ENCODE measurements at regions not wholly inside any gene's neighbourhood (a gene's known extent, or its start where the extent isn't known, plus 50 kb on each side); places are given as distances from the start of the nearest gene placed in this dataset.

DNA sequence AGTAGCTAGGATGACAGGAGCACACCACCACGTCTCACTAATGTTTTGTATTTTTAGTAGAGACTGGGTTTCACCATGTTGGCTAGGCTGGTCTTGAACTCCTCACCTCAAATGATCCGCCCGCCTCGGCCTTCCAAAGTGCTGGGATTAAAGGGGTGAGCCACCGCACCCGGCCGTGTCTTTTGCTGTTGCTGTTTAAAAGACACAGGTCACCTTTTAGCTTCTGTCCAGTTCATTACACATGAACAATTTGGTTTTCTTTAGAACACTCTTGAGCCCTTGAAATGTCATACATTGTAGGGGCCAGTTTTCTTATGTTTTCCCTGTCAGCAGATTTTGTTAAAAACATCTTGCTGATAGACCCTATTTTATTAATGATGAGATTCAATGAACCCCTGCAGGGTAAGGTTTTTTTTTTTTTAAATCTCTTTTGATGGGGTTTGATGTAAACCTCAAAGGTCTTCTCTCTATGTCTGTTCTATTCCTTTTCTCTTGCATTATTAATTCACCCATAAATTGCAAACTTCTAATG, 61.0 kb upstream of the AGPS start:
- Histone ChIP-seq H3K4me2 (ENCODE audit: low read length) (no peak overlapping the region), H4K20me1 (ENCODE audit: control insufficient read depth, insufficient read depth, low read depth, low read length) (no peaks in the 10 kb centered on the region), H3K9me2 (replicated peaks; ENCODE audit: control insufficient read depth, low read length) (no peaks in the 10 kb centered on the region), H3K27ac (ENCODE audit: low read depth, low read length) (no peak overlapping the region), H3K79me2 (ENCODE audit: control insufficient read depth, low read length) (no peaks in the 10 kb centered on the region), H3K4me3 (ENCODE audit: low read length) (no peak overlapping the region), H3K9me3 (ENCODE audit: control insufficient read depth, insufficient read depth, low read length) (no peaks in the 10 kb centered on the region), H3K36me3 (ENCODE audit: control insufficient read depth, low read length) (no peaks in the 10 kb centered on the region), H3K4me1 (ENCODE audit: control insufficient read depth, low read length) (peaks cover 9% of the 10 kb centered on the region), H3K27me3 (ENCODE audit: control insufficient read depth, low read length) (peaks cover 3% of the 10 kb centered on the region; the same call in 1 of the 2 replicates), H3F3A (ENCODE audit: control insufficient read depth, insufficient read depth) (peaks cover 4% of the 10 kb centered on the region; the same call in 1 of the 2 replicates)
- TF ChIP-seq EZH2phosphoT487 (IDR thresholded peaks at IDR 0.05; ENCODE audit: borderline replicate concordance, low read length), result no peak
- TF ChIP-seq, protein P1, sequence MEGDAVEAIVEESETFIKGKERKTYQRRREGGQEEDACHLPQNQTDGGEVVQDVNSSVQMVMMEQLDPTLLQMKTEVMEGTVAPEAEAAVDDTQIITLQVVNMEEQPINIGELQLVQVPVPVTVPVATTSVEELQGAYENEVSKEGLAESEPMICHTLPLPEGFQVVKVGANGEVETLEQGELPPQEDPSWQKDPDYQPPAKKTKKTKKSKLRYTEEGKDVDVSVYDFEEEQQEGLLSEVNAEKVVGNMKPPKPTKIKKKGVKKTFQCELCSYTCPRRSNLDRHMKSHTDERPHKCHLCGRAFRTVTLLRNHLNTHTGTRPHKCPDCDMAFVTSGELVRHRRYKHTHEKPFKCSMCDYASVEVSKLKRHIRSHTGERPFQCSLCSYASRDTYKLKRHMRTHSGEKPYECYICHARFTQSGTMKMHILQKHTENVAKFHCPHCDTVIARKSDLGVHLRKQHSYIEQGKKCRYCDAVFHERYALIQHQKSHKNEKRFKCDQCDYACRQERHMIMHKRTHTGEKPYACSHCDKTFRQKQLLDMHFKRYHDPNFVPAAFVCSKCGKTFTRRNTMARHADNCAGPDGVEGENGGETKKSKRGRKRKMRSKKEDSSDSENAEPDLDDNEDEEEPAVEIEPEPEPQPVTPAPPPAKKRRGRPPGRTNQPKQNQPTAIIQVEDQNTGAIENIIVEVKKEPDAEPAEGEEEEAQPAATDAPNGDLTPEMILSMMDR (IDR thresholded peaks at IDR 0.05; ENCODE audit: low read depth, low read length, poor library complexity, severe bottlenecking), result no peak

DNA sequence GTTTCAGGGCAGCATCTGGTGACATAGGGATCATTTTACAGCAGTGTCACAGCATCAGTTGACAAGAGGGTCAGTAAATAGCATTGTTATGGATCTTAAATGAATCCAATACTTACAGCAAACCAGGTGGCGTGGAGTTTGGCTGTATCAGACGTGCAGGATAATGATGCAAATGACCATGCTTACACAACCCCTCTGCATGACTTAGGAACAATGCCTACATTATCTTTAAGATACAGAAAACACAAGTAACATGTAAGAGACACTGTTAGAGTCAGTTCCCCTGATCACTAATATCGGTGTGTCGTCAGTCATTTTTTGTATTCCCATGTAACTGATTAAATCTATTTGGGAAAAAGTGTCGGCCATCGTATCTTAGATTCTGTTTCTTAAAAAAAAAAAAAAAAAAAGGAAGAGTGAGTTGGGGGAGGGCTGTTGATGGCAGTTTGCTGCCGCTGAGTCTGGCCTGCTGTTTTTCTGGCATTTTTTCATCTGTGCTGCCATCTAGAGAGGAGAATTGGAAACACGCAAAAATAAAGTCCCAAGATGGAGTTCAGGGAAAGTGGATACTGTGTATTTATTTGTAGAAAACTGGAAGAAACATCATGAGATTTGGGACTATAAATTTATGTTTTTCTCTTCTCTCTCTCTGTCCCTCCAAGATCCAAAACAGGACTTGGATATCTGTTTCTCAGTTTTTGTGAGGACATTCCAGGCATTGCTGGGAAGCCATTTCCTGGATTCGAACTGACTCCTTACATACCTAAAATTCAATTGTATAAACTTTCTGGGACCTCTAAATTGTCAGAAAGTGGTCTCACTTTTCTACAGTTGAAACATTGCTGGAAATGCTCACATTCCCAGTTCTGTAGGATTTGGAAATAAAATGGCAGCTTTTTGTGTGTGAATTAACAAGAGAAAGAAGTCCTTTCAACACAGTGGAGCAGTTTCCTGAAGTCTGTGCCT, 60.3 kb upstream of the AGPS start:
- Histone ChIP-seq H3K4me3 (ENCODE audit: low read length) (no peak overlapping the region), H3K9me3 (ENCODE audit: control insufficient read depth, insufficient read depth, low read length) (no peaks in the 10 kb centered on the region), H3K4me2 (ENCODE audit: low read length) (peak overlapping the region; percentile 32), H3K36me3 (ENCODE audit: control insufficient read depth, low read length) (no peaks in the 10 kb centered on the region), H3K27ac (ENCODE audit: low read depth, low read length) (no peak overlapping the region), H3K4me1 (ENCODE audit: control insufficient read depth, low read length) (peaks cover 9% of the 10 kb centered on the region), H3K79me2 (ENCODE audit: control insufficient read depth, low read length) (no peaks in the 10 kb centered on the region), H3F3A (ENCODE audit: control insufficient read depth, insufficient read depth) (peaks cover 4% of the 10 kb centered on the region; the same call in 1 of the 2 replicates), H4K20me1 (ENCODE audit: control insufficient read depth, insufficient read depth, low read depth, low read length) (no peaks in the 10 kb centered on the region), H3K9me2 (replicated peaks; ENCODE audit: control insufficient read depth, low read length) (no peaks in the 10 kb centered on the region), H3K27me3 (ENCODE audit: control insufficient read depth, low read length) (no peaks in the 10 kb centered on the region; the same call in 1 of the 2 replicates)
- TF ChIP-seq, protein P1 (IDR thresholded peaks at IDR 0.05; ENCODE audit: low read depth, low read length, poor library complexity, severe bottlenecking), result peak; percentile 65
- TF ChIP-seq EZH2phosphoT487 (IDR thresholded peaks at IDR 0.05; ENCODE audit: borderline replicate concordance, low read length), result no peak

DNA sequence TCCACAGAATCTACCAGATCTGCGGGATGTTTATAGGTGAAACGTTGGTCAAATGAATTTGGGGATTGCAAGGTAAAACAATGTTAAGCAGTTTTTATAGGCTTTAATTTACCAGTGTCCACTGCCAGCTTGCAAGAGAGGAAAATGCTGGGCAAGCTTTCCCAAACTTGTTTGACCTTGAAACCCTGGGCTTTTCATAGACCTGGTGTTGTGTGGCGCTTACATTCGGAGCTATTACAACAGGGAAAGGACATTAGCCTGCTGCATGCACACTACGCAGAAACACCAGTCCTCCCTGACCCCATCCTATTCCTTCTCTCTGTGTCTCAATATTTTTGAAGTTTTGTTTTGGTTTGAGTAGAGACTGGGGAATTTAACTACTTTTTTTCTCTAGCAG, 59.6 kb upstream of the AGPS start:
- Histone ChIP-seq H3K79me2 (ENCODE audit: control insufficient read depth, low read length) (no peaks in the 10 kb centered on the region), H3K4me1 (ENCODE audit: control insufficient read depth, low read length) (peaks cover 9% of the 10 kb centered on the region), H3K4me2 (ENCODE audit: low read length) (no peak overlapping the region), H3K27ac (ENCODE audit: low read depth, low read length) (no peak overlapping the region), H4K20me1 (ENCODE audit: control insufficient read depth, insufficient read depth, low read depth, low read length) (no peaks in the 10 kb centered on the region), H3K9me3 (ENCODE audit: control insufficient read depth, insufficient read depth, low read length) (no peaks in the 10 kb centered on the region), H3F3A (ENCODE audit: control insufficient read depth, insufficient read depth) (peaks cover 4% of the 10 kb centered on the region; the same call in 1 of the 2 replicates), H3K27me3 (ENCODE audit: control insufficient read depth, low read length) (no peaks in the 10 kb centered on the region; the same call in 1 of the 2 replicates), H3K9me2 (replicated peaks; ENCODE audit: control insufficient read depth, low read length) (no peaks in the 10 kb centered on the region), H3K4me3 (ENCODE audit: low read length) (no peak overlapping the region), H3K36me3 (ENCODE audit: control insufficient read depth, low read length) (no peaks in the 10 kb centered on the region)
- TF ChIP-seq, protein P1 (IDR thresholded peaks at IDR 0.05; ENCODE audit: low read depth, low read length, poor library complexity, severe bottlenecking), result no peak
- no peak for TF ChIP-seq EZH2phosphoT487 (IDR thresholded peaks at IDR 0.05; ENCODE audit: borderline replicate concordance, low read length)
